ENCODE measurements at regions not wholly inside any gene's neighbourhood (a gene's known extent, or its start where the extent isn't known, plus 50 kb on each side); places are given as distances from the start of the nearest gene placed in this dataset.

- DNase-seq (ENCODE audit: low spot score), result no peak
- H3K4me3 Mint-ChIP-seq, result no peak overlapping the region
- no peaks in the 10 kb centered on the region for H3K27me3 Mint-ChIP-seq (ENCODE audit: insufficient read depth, low read depth, poor library complexity)
- no peaks in the 10 kb centered on the region for H3K36me3 ChIP-seq (ENCODE audit: insufficient read depth)
- H3F3A ChIP-seq (replicated peaks; ENCODE audit: low read depth), result no peaks in the 10 kb centered on the region
- H3K4me3 ChIP-seq, result no peak overlapping the region
- H3K4me2 ChIP-seq, result no peak overlapping the region
- H3K4me1 ChIP-seq (ENCODE audit: insufficient read depth), result no peaks in the 10 kb centered on the region
- H3K27ac Mint-ChIP-seq, result no peak overlapping the region
- H3K36me3 Mint-ChIP-seq (ENCODE audit: low read depth), result no peaks in the 10 kb centered on the region
- no peak overlapping the region for H3K27ac ChIP-seq (ENCODE audit: low read depth)
- H3K79me2 ChIP-seq (replicated peaks; ENCODE audit: insufficient read depth), result no peaks in the 10 kb centered on the region
- H3K9me2 ChIP-seq (ENCODE audit: insufficient read depth), result no peaks in the 10 kb centered on the region
- H3K4me1 Mint-ChIP-seq, result peaks cover 13% of the 10 kb centered on the region; the same call in 2 of the 3 replicates
- no peak for ATAC-seq
- H3K9me3 Mint-ChIP-seq, result no peaks in the 10 kb centered on the region
- no peaks in the 10 kb centered on the region for H4K20me1 ChIP-seq (replicated peaks; ENCODE audit: insufficient read depth)
- no peak overlapping the region for H2AFZ ChIP-seq
- TF ChIP-seq STAT1 (IDR thresholded peaks at IDR 0.05; ENCODE audit: unreplicated experiment) (no peak), ZNF114 (CRISPR knock-in tag; IDR thresholded peaks at IDR 0.05) (no peak), EZH2phosphoT487 (IDR thresholded peaks at IDR 0.05; ENCODE audit: unreplicated experiment) (no peak), JUNB (IDR thresholded peaks at IDR 0.05; ENCODE audit: unreplicated experiment) (no peak), ZNF462 (CRISPR knock-in tag; IDR thresholded peaks at IDR 0.05) (no peak), ETS1 (IDR thresholded peaks at IDR 0.05) (no peak), ZNF331 (CRISPR knock-in tag; IDR thresholded peaks at IDR 0.05; ENCODE audit: low read depth) (no peak), CTCF (conservative IDR thresholded peaks at IDR 0.05; ENCODE audit: low read depth in 2 of 2) (no peak), POLR2AphosphoS5 (IDR thresholded peaks at IDR 0.05; ENCODE audit: low read depth) (no peak), EZH2 (IDR thresholded peaks at IDR 0.05; ENCODE audit: low read depth, unreplicated experiment) (no peak), NANOG (IDR thresholded peaks at IDR 0.05; ENCODE audit: borderline replicate concordance) (no peak), CREB1 (CRISPR knock-in tag; IDR thresholded peaks at IDR 0.05; ENCODE audit: low read depth) (no peak), REST (IDR thresholded peaks at IDR 0.05; ENCODE audit: unreplicated experiment) (no peak)
- no peaks in the 10 kb centered on the region for H3K27me3 ChIP-seq (ENCODE audit: insufficient read depth)
Observed at GRCh38 chr5:3856036-3856435, 260.4 kb downstream of the IRX1 start.

All from GM23338 (cell line).